Erythroblast (primary cell): ENCODE measurements at regions not wholly inside any gene's neighbourhood (a gene's known extent, or its start where the extent isn't known, plus 50 kb on each side); places are given as distances from the start of the nearest gene placed in this dataset.

Experiments used
- GATA1 ChIP-seq: IDR thresholded peaks from 2 replicates; pipeline ENCODE4 v1.6.1; 2011; ENCODE audit warnings: low read depth, mild to moderate bottlenecking, control low read depth, low read length, moderate library complexity
- POLR2A ChIP-seq: IDR thresholded peaks from 2 replicates; pipeline ENCODE4 v1.6.1; 2011; ENCODE audit warnings: mild to moderate bottlenecking, low read length

DNA sequence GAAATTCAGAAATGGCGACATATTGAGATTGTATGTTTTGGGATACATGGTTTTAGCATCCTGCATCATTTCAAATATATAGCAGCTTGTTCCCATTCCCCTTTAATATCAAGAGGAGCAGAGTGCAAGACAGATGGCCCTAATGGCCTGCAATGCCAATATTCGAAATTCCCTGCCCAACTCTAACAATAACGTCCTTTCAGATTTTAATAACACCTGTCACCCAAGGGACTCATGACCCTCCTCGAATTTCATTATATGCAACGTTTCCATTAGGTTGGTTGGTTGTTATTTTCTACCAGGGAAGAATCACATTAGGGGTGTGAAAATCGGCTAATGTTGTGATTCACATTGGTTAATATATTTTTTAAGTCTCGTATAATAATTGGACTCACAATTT is 170.0 kb downstream of the TNFSF13B start:
- TF ChIP-seq POLR2A = no peak
- TF ChIP-seq GATA1 = no peak
